SK-N-SH (cell line): ENCODE measurements at regions not wholly inside any gene's neighbourhood (a gene's known extent, or its start where the extent isn't known, plus 50 kb on each side); places are given as distances from the start of the nearest gene placed in this dataset.

Experiments used
- CTCF ChIA-PET: fragments of 300-600, 350-600 bp; formaldehyde crosslinking; extraction: SDS; loops from one replicate; lab custom pipeline; 2021; lab: Yijun Ruan, JAX
- POLR2A ChIA-PET: fragments of 350-600 bp; sonication (Branson Sonifier 250); formaldehyde crosslinking; extraction: SDS; loops from one replicate; lab custom pipeline; 2020; ENCODE audit warnings: antibody characterized with exemption, inconsistent platforms; lab: Yijun Ruan, JAX
- DNase-seq: peaks from one replicate; pipeline ENCODE4 v3.0.0; 2012
- H2AFZ ChIP-seq: fragments of 200-600 bp; sonication (generic); 2 replicates; pipeline ENCODE4 v1.8.1; 2016; ENCODE audit warnings: antibody characterized with exemption, mild to moderate bottlenecking, low read depth
- H3F3A ChIP-seq: fragments of 200-600 bp; sonication (generic); replicated peaks from 2 replicates; pipeline ENCODE3; 2016; ENCODE audit warnings: antibody characterized with exemption, mild to moderate bottlenecking; ENCODE audit not compliant: insufficient read depth
- H3K27ac ChIP-seq, 2 experiments: fragments of 200-500 bp in 1 of 2; fragments of 200-600 bp in 1 of 2; sonication (Bioruptor generic) in 1 of 2; sonication (generic), shearing (Covaris generic) in 1 of 2; 2 replicates each; pipeline versions ENCODE4 v1.5.1 to v1.6.1; 2014 to 2016; ENCODE audit warnings: low read depth in 2 of 2, inconsistent platforms in 1 of 2, low read length in 1 of 2, mild to moderate bottlenecking in 1 of 2, mixed read lengths in 1 of 2
- H3K27me3 ChIP-seq: fragments of 200-600 bp; sonication (generic), shearing (Covaris generic); 2 replicates; pipeline ENCODE4 v1.6.1; 2016; ENCODE audit warnings: mixed run types; ENCODE audit not compliant: insufficient read depth
- H3K36me3 ChIP-seq, 2 experiments: fragments of 200-500 bp in 1 of 2; fragments of 200-600 bp in 1 of 2; sonication (Bioruptor generic) in 1 of 2; sonication (generic) in 1 of 2; replicated peaks in 1 of 2; 2 replicates each; pipeline versions ENCODE3 to v1.5.1; 2014 to 2016; ENCODE audit warnings: low read length in 1 of 2, mild to moderate bottlenecking in 1 of 2; ENCODE audit not compliant: insufficient read depth in 2 of 2, control insufficient read depth in 1 of 2
- H3K4me1 ChIP-seq, 2 experiments: fragments of 200-500 bp in 1 of 2; fragments of 200-600 bp in 1 of 2; sonication (Bioruptor generic) in 1 of 2; sonication (generic), shearing (Covaris generic) in 1 of 2; 2 replicates each; pipeline versions ENCODE4 v1.5.1 to v1.6.1; 2014 to 2016; ENCODE audit warnings: low read depth in 1 of 2, low read length in 1 of 2, mixed run types in 1 of 2; ENCODE audit not compliant: insufficient read depth in 2 of 2, control insufficient read depth in 1 of 2
- H3K4me2 ChIP-seq: fragments of 200-600 bp; sonication (generic), shearing (Covaris generic); 2 replicates; pipeline ENCODE4 v1.6.1; 2017; ENCODE audit warnings: mixed run types
- H3K4me3 ChIP-seq, 2 experiments: fragments of 200-500 bp in 1 of 2; fragments of 200-600 bp in 1 of 2; sonication (Bioruptor generic) in 1 of 2; sonication (generic), shearing (Covaris generic) in 1 of 2; 2 replicates each; pipeline versions ENCODE4 v1.5.1 to v1.8.1; 2014 to 2016; ENCODE audit warnings: low read depth in 2 of 2, inconsistent platforms in 1 of 2, low read length in 1 of 2, mild to moderate bottlenecking in 1 of 2, mixed read lengths in 1 of 2, moderate library complexity in 1 of 2
- H3K79me2 ChIP-seq: fragments of 200-600 bp; sonication (generic); 2 replicates; pipeline ENCODE4 v1.8.1; 2017; ENCODE audit warnings: mild to moderate bottlenecking; ENCODE audit not compliant: insufficient read depth
- H3K9ac ChIP-seq: fragments of 200-600 bp; sonication (generic); 2 replicates; pipeline ENCODE4 v1.6.1; 2017; ENCODE audit warnings: mixed run types
- H3K9me2 ChIP-seq: fragments of 200-600 bp; sonication (generic); 2 replicates; pipeline ENCODE4 v1.6.1; 2017; ENCODE audit warnings: mixed run types
- H3K9me3 ChIP-seq: fragments of 200-600 bp; sonication (generic); 2 replicates; pipeline ENCODE4 v1.6.1; 2017; ENCODE audit warnings: mixed run types, mild to moderate bottlenecking, moderate library complexity
- H4K20me1 ChIP-seq: fragments of 200-600 bp; sonication (generic); 2 replicates; pipeline ENCODE4 v1.6.1; 2017; ENCODE audit warnings: mild to moderate bottlenecking, mixed run types; ENCODE audit not compliant: insufficient read depth
- ELF1 ChIP-seq: IDR thresholded peaks from 2 replicates; pipeline ENCODE4 v1.4.0; 2012
- EP300 ChIP-seq, 2 experiments: IDR thresholded peaks; 2 replicates each; pipeline versions ENCODE4 v1.4.0 to v1.6.1; 2012; ENCODE audit warnings: borderline replicate concordance in 1 of 2, low read depth in 1 of 2, low read length in 1 of 2
- GABPA ChIP-seq: IDR thresholded peaks from 2 replicates; pipeline ENCODE4 v1.4.0; 2012; ENCODE audit warnings: low read depth, mild to moderate bottlenecking
- GATA2 ChIP-seq: sonication (generic); formaldehyde crosslinking; IDR thresholded peaks from 2 replicates; pipeline ENCODE4 v1.5.0; 2020; ENCODE audit warnings: mild to moderate bottlenecking, missing genetic modification reagents
- JUND ChIP-seq: IDR thresholded peaks from 2 replicates; pipeline ENCODE4 v1.4.0; 2012
- MEF2A ChIP-seq: IDR thresholded peaks from 2 replicates; pipeline ENCODE4 v1.4.0; 2012; ENCODE audit warnings: low read depth, borderline replicate concordance
- MXI1 ChIP-seq: IDR thresholded peaks from 2 replicates; pipeline ENCODE4 v1.6.1; 2012; ENCODE audit warnings: mild to moderate bottlenecking, low read depth, low read length, improper control_type of control experiment
- NFIC ChIP-seq: IDR thresholded peaks from 2 replicates; pipeline ENCODE4 v1.4.0; 2012; ENCODE audit warnings: borderline replicate concordance
- NRF1 ChIP-seq: IDR thresholded peaks from 2 replicates; pipeline ENCODE4 v1.6.1; 2012; ENCODE audit warnings: low read depth, mild to moderate bottlenecking, low read length
- POLR2AphosphoS5 ChIP-seq: IDR thresholded peaks from 2 replicates; pipeline ENCODE4 v1.6.1; 2012; ENCODE audit warnings: low read depth, low read length
- RCOR1 ChIP-seq: fragments of 150-350 bp; IDR thresholded peaks from 2 replicates; pipeline ENCODE4 v1.6.1; 2017; ENCODE audit warnings: antibody characterized with exemption, low read length
- RXRA ChIP-seq: IDR thresholded peaks from 2 replicates; pipeline ENCODE4 v1.4.0; 2012; ENCODE audit warnings: low read depth, mild to moderate bottlenecking, borderline replicate concordance
- SIN3A ChIP-seq: IDR thresholded peaks from 2 replicates; pipeline ENCODE4 v1.6.1; 2012; ENCODE audit warnings: low read depth, mild to moderate bottlenecking, low read length, moderate library complexity, borderline replicate concordance
- TAF1 ChIP-seq: IDR thresholded peaks from 2 replicates; pipeline ENCODE4 v1.6.1; 2012; ENCODE audit warnings: low read depth, mild to moderate bottlenecking, low read length, moderate library complexity, borderline replicate concordance
- TEAD4 ChIP-seq: IDR thresholded peaks from 2 replicates; pipeline ENCODE4 v1.4.0; 2012; ENCODE audit warnings: mild to moderate bottlenecking, borderline replicate concordance; ENCODE audit not compliant: insufficient read depth
- USF2 ChIP-seq: fragments of 150-350 bp; IDR thresholded peaks from 2 replicates; pipeline ENCODE4 v1.6.1; 2017; ENCODE audit warnings: antibody characterized with exemption, low read length, low read depth, borderline replicate concordance
- YY1 ChIP-seq: IDR thresholded peaks from 2 replicates; pipeline ENCODE4 v1.4.0; 2012; ENCODE audit warnings: low read depth, mild to moderate bottlenecking
- WGBS: methylation state at CpG from one replicate; pipeline ENCODE4 v1.1.6; 2017; ENCODE audit warnings: low lambda C conversion rate; 5-methylcytosine and 5-hydroxymethylcytosine counted together
- TF ChIP-seq, protein P1 (sequence below): IDR thresholded peaks from 2 replicates; pipeline ENCODE4 v1.4.0; 2012; ENCODE audit warnings: low read depth, borderline replicate concordance
- TF ChIP-seq, protein P2 (sequence below): IDR thresholded peaks from 2 replicates; pipeline ENCODE4; 2012

DNA sequence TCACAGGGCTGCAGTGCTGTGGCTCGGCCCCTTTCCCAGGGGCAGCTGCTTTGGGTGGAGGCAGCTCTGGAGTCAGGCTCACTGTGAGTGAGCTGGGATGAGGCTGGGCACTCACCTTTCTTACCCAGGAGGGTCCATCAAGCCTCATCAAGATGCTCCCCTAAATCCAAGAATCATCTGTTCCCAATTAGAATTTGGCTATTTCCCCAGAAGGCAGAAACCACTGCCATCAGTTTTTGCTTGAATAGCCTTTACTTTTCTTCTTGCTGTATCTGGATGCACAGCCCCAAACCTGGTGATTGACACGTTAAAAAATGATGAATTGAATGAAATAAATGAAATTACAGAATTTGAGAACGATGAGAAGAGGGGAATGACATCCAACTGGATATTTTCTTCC lies 74.3 kb upstream of the LYZL1 start:
- H3K9ac ChIP-seq: no peak overlapping the region
- H3K4me1 ChIP-seq: peaks cover 0 to 2% of the 10 kb centered on the region in 2 experiments; a peak in 1 of 4 replicates
- no peak overlapping the region for H3K4me3 ChIP-seq
- WGBS: 32% methylated on average over 3 of the region's 3 CpGs
- no peak for DNase-seq
- no peaks in the 10 kb centered on the region for H3F3A ChIP-seq
- H3K79me2 ChIP-seq: no peaks in the 10 kb centered on the region
- H4K20me1 ChIP-seq: no peaks in the 10 kb centered on the region
- no peak overlapping the region for H3K27ac ChIP-seq
- no peaks in the 10 kb centered on the region for H3K27me3 ChIP-seq
- H3K9me3 ChIP-seq: no peaks in the 10 kb centered on the region
- no peak overlapping the region for H2AFZ ChIP-seq
- H3K36me3 ChIP-seq: no peaks in the 10 kb centered on the region
- ChIA-PET POLR2A (no interaction called here), CTCF (interaction anchor here (1.3 to 1.5 kb wide), 2 partner anchors 16 to 551 kb away, joined by 3 read pairs; no protein-coding TSS in a partner anchor)
- H3K4me2 ChIP-seq: no peak overlapping the region
- no peaks in the 10 kb centered on the region for H3K9me2 ChIP-seq
- TF ChIP-seq EP300 (IDR thresholded peaks at IDR 0.05; ENCODE audit: borderline replicate concordance in 1 of 2, low read depth in 1 of 2, low read length in 1 of 2) (no peak), NRF1 (no peak), RXRA (no peak), MEF2A (no peak), POLR2AphosphoS5 (no peak), NFIC (no peak), GABPA (no peak), RCOR1 (no peak), JUND (no peak), GATA2 (no peak), MXI1 (no peak), YY1 (no peak), ELF1 (no peak), USF2 (no peak), SIN3A (no peak), TAF1 (no peak), TEAD4 (no peak)
- TF ChIP-seq, protein P1, sequence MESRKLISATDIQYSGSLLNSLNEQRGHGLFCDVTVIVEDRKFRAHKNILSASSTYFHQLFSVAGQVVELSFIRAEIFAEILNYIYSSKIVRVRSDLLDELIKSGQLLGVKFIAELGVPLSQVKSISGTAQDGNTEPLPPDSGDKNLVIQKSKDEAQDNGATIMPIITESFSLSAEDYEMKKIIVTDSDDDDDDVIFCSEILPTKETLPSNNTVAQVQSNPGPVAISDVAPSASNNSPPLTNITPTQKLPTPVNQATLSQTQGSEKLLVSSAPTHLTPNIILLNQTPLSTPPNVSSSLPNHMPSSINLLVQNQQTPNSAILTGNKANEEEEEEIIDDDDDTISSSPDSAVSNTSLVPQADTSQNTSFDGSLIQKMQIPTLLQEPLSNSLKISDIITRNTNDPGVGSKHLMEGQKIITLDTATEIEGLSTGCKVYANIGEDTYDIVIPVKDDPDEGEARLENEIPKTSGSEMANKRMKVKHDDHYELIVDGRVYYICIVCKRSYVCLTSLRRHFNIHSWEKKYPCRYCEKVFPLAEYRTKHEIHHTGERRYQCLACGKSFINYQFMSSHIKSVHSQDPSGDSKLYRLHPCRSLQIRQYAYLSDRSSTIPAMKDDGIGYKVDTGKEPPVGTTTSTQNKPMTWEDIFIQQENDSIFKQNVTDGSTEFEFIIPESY: no peak
- TF ChIP-seq, protein P2, sequence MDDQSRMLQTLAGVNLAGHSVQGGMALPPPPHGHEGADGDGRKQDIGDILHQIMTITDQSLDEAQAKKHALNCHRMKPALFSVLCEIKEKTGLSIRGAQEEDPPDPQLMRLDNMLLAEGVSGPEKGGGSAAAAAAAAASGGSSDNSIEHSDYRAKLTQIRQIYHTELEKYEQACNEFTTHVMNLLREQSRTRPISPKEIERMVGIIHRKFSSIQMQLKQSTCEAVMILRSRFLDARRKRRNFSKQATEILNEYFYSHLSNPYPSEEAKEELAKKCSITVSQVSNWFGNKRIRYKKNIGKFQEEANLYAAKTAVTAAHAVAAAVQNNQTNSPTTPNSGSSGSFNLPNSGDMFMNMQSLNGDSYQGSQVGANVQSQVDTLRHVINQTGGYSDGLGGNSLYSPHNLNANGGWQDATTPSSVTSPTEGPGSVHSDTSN: no peak
